GM12872 (cell line): ENCODE measurements at regions not wholly inside any gene's neighbourhood (a gene's known extent, or its start where the extent isn't known, plus 50 kb on each side); places are given as distances from the start of the nearest gene placed in this dataset.

Experiments
- TF ChIP-seq, protein P1 (sequence below): IDR thresholded peaks from 3 replicates; pipeline ENCODE4 v1.5.1; 2011; ENCODE audit warnings: low read depth, mild to moderate bottlenecking, low read length, moderate library complexity; ENCODE audit not compliant: insufficient read depth

- TF ChIP-seq, protein P1, sequence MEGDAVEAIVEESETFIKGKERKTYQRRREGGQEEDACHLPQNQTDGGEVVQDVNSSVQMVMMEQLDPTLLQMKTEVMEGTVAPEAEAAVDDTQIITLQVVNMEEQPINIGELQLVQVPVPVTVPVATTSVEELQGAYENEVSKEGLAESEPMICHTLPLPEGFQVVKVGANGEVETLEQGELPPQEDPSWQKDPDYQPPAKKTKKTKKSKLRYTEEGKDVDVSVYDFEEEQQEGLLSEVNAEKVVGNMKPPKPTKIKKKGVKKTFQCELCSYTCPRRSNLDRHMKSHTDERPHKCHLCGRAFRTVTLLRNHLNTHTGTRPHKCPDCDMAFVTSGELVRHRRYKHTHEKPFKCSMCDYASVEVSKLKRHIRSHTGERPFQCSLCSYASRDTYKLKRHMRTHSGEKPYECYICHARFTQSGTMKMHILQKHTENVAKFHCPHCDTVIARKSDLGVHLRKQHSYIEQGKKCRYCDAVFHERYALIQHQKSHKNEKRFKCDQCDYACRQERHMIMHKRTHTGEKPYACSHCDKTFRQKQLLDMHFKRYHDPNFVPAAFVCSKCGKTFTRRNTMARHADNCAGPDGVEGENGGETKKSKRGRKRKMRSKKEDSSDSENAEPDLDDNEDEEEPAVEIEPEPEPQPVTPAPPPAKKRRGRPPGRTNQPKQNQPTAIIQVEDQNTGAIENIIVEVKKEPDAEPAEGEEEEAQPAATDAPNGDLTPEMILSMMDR, result no peak
Observed at GRCh38 chr9:135371535-135371934, 108.0 kb upstream of the PPP1R26 start.

DNA sequence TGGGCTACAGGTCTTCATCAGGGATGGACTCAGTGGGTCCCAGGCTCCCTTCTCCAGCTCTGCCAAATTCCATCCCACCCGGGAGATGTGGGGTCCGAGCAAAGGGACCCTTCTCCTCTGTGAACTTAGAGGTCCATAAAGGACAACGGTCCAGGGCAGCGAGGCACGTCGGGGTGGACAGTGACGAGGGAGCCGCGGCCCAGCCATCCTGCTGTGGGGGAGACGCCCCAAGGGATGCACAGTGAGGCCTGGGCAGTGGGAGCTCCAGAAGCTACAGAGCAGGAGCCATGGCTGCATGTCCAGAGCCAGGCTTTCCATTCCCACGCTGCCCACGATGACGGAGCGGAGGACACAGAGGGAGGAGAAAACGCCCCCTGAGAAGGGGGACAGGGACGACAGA lies 107.5 kb upstream of the PPP1R26 start:
- TF ChIP-seq, protein P1, result no peak

GRCh38 chr9:135372501-135373008 lies 107.0 kb upstream of the PPP1R26 start:
- TF ChIP-seq, protein P1, result no peak

DNA sequence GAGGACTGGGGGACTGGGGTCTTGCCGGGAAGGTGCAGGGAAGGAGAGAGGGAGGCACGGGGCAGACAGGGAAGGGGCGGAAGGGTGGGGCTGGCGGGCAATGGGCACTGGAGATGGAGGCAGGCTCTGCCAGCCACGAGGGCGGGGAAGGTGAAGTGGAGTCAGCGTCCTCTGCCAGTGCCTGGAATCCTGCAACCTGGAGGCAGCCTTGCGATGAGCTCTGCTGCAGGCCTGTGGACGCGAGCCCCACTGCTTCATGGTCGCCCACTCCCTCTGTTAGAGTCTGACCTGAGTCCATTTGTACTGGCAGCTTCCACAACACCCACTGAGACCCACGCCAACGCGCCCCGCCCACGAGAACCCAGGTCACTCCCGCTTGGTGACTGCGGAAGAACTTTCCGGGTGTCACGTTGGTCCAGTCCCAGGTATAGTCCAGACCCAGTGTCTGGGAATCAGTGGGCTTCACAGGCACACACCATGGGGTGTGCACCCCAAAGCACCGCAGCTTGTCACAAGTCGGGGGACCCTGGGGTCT lies 106.4 kb upstream of the PPP1R26 start:
- TF ChIP-seq, protein P1, result no peak

- TF ChIP-seq, protein P1, result no peak
Observed at GRCh38 chr9:135373820-135374219, 105.8 kb upstream of the PPP1R26 start.

DNA sequence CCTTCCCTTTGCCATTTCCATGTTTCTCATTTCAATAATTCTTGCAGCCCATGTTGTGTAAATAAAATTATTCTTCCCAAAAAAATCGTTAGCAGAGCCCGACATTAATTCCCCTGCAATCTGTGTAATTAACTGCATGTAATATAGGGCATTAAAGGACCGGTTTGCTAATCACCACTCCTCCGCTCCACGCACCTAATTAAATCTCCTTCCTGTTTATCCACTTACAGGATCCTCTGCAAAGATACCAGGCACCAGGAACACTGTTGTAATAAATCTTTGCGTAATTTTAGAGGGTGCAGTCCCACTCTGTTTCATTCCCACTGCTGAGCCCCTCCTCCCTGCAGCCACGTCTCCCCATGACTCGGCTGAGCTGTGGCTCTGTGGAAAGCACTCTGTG lies 105.0 kb upstream of the PPP1R26 start:
- TF ChIP-seq, protein P1, result no peak

DNA sequence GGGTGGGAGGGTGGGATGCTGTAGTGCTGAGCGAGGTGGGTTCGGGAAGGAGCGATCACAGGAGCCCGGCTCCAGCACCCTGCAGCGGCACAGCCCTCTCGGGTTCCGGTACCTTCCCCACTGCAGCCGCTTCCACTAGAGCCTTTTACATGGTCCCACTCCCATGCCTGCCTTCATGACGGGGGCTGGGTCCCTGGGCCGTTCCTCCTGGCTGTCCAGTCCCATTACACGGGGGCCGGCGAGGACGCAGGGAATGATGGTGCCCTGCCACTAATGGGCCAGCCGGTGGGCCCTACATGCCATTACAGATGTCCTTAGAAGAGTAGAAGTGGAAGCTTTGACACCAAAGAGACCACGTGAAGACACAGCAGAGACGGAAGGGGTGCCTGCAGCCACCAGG lies 104.6 kb upstream of the PPP1R26 start:
- TF ChIP-seq, protein P1, result no peak
